IgD-negative memory B cell (primary cell): ENCODE measurements at regions not wholly inside any gene's neighbourhood (a gene's known extent, or its start where the extent isn't known, plus 50 kb on each side); places are given as distances from the start of the nearest gene placed in this dataset.
A peak's percentile ranks its signal among the peaks of the same experiment; 100 is the strongest.

ENCODE experiments used
- H3K27ac Mint-ChIP-seq, 3 donors: one replicate each; pipeline ENCODE4 v1.8.0; 2020 to 2022; ENCODE audit warnings: mild to moderate bottlenecking in 3 of 3, mixed read lengths in 3 of 3, moderate library complexity in 1 of 3
- H3K27me3 Mint-ChIP-seq: one replicate; pipeline ENCODE4 v1.8.0; 2021; ENCODE audit warnings: mixed read lengths
- H3K36me3 Mint-ChIP-seq: one replicate; pipeline ENCODE4 v1.8.0; 2020; ENCODE audit warnings: mild to moderate bottlenecking, mixed read lengths
- H3K4me1 Mint-ChIP-seq, 3 donors: one replicate each; pipeline ENCODE4 v1.8.0; 2020 to 2022; ENCODE audit warnings: mixed read lengths in 3 of 3, mild to moderate bottlenecking in 1 of 3
- H3K4me3 Mint-ChIP-seq, 4 donors: one replicate each; pipeline ENCODE4 v1.8.0; 2020 to 2022; ENCODE audit warnings: mild to moderate bottlenecking in 4 of 4, mixed read lengths in 4 of 4, moderate library complexity in 3 of 4
- H3K9me3 Mint-ChIP-seq, 3 donors: one replicate each; pipeline ENCODE4 v1.8.0; 2020 to 2021; ENCODE audit warnings: mixed read lengths in 3 of 3, mild to moderate bottlenecking in 1 of 3

DNA sequence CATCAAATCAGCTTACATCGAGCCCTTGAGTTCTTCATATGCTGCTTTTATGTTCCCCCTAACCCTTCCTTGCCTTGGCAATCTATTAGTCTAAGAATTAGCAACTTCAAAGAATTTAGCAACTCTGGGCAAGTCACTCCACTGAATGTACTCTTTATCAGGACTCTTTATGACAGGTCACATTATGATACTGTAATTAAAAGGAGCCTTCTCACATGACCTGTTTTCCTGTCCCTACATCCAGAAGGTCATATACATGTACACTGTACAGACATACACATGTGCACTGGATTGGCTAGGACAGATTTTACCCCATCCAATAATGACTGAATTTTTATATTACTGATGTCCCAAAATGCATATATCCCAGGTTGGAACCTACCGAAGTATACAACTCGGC, 463.1 kb downstream of the SHQ1 start:
- H3K27ac Mint-ChIP-seq = peak overlapping the region in 1 of 3 donors; percentile 52
- H3K4me3 Mint-ChIP-seq = no peak overlapping the region
- H3K4me1 Mint-ChIP-seq = peaks cover 50 to 53% (median 52%) of the 10 kb centered on the region in 3 donors
- no peaks in the 10 kb centered on the region for H3K9me3 Mint-ChIP-seq
- H3K27me3 Mint-ChIP-seq = no peaks in the 10 kb centered on the region
- peaks cover 5% of the 10 kb centered on the region for H3K36me3 Mint-ChIP-seq

DNA sequence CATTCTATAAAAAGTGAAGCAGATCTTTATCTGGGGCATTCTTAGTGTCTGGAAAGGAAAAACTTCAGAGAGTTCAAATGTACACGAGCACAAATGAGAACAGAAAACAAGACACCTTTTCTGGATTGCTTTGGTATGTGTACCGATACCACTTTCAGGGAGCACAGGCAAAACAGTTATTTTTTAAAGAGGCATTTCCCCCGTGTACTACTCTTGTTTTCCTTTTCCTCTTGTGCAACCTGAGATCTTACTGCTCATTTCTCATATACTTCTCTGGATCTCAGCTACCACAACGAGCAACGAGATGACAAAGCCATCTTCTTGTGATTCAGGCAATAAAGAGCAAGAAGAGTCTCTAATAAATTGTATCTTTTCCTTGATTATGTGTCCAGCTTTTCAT, 463.6 kb downstream of the SHQ1 start:
- H3K36me3 Mint-ChIP-seq = peaks cover 5% of the 10 kb centered on the region
- no peaks in the 10 kb centered on the region for H3K27me3 Mint-ChIP-seq
- H3K9me3 Mint-ChIP-seq = no peaks in the 10 kb centered on the region
- peaks cover 47 to 53% (median 48%) of the 10 kb centered on the region in 3 donors for H3K4me1 Mint-ChIP-seq
- peak overlapping the region in 1 of 3 donors; percentile 52 for H3K27ac Mint-ChIP-seq
- H3K4me3 Mint-ChIP-seq = no peak overlapping the region

DNA sequence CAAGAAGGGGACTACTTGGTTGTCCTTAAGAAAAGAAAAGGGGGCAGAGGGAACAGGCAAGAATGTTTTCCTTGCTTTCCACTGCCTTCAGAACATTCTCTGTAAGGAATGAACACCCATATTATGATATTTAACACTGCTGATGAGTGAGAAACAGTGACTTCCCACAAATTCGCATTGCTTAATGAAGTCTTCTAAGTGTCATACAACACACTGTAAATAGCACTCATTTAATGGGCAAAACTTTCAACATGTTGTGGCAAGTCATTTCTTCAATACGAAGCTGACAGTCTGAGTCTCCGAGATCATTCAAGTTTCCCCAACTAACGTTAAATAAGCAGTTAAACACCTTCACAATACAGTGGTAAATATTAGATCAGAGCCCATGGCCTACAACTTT, 464.4 kb downstream of the SHQ1 start:
- H3K27me3 Mint-ChIP-seq = no peaks in the 10 kb centered on the region
- peaks cover 44 to 49% (median 44%) of the 10 kb centered on the region in 3 donors for H3K4me1 Mint-ChIP-seq
- no peak overlapping the region for H3K4me3 Mint-ChIP-seq
- no peak overlapping the region for H3K27ac Mint-ChIP-seq
- peaks cover 5% of the 10 kb centered on the region for H3K36me3 Mint-ChIP-seq
- no peaks in the 10 kb centered on the region for H3K9me3 Mint-ChIP-seq

- Mint-ChIP-seq H3K9me3 (no peaks in the 10 kb centered on the region), H3K4me3 (no peak overlapping the region), H3K4me1 (peaks cover 39 to 44% (median 44%) of the 10 kb centered on the region in 3 donors), H3K36me3 (peaks cover 8% of the 10 kb centered on the region), H3K27me3 (no peaks in the 10 kb centered on the region), H3K27ac (peak overlapping the region in 1 of 3 donors; percentile 73)
These were observed 465.0 kb downstream of the SHQ1 start for GRCh38 chr3:72383230-72383629.

GRCh38 chr3:72382460-72382859, 465.8 kb downstream of the SHQ1 start:
- H3K9me3 Mint-ChIP-seq = no peaks in the 10 kb centered on the region
- peak overlapping the region in 1 of 4 donors; percentile 55 for H3K4me3 Mint-ChIP-seq
- no peaks in the 10 kb centered on the region for H3K27me3 Mint-ChIP-seq
- H3K27ac Mint-ChIP-seq = no peak overlapping the region
- H3K4me1 Mint-ChIP-seq = peaks cover 37 to 44% (median 40%) of the 10 kb centered on the region in 3 donors
- peaks cover 9% of the 10 kb centered on the region for H3K36me3 Mint-ChIP-seq

DNA sequence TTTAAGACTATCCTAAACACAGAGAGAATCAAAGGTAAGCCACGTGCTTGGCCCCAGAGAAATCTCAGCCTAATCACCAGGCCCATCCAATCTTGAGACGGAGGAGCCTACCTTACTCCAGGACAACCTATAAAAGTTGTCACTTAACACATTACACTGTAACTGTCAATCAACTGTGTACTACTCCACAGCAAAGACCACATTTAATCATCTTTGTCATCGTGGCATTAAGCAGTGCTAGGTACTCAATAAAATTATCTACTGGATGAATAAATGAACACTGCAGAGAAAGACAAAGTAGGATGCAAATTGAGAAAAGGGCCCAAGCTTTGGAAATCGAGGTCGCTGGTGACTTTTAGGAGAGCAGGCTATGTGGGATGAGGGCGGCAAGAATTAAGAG, 466.7 kb downstream of the SHQ1 start:
- Mint-ChIP-seq H3K27ac (peak overlapping the region in 1 of 3 donors; percentile 21), H3K36me3 (peaks cover 9% of the 10 kb centered on the region), H3K4me3 (no peak overlapping the region), H3K27me3 (no peaks in the 10 kb centered on the region), H3K9me3 (no peaks in the 10 kb centered on the region), H3K4me1 (peaks cover 35 to 44% (median 40%) of the 10 kb centered on the region in 3 donors)

DNA sequence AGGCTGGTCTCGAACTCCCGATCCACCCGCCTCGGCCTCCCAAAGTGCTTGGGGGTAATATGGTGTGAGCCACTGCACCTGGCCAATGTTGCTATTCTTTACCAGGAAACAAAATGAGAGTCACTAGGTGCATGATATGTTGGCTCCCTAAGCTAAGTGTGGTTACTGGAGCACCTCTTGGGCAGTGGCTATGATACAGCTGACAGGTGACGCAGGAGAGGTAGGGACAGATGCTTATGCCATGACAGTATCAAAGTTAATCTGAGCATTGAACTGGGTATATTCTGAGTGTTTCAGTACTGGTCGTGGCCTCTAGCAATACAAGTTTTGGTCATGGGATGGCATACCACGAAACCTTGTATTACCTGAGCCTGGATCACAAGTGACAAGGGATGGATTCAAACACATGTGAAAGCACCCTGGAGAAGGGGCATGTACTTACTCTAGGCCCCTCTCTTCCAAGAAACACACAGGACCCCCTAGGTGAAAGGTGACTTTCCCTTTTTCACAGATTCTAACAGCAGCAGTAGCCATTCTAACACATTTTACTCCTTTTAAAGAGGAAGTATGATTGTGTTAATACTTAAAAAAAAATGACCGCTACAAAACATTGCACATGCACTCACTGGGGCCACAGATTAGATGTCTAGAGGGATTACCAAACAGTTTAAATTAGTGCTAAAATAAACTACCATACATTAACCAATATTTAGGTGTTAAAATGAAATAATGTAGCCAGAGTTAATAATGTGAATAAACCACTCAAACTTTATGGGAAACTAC, 467.3 kb downstream of the SHQ1 start:
- Mint-ChIP-seq H3K9me3 (no peaks in the 10 kb centered on the region), H3K4me1 (peaks cover 31 to 38% (median 36%) of the 10 kb centered on the region in 3 donors), H3K27ac (peak overlapping the region in 1 of 3 donors; percentile 21), H3K4me3 (no peak overlapping the region), H3K27me3 (no peaks in the 10 kb centered on the region), H3K36me3 (peaks cover 9% of the 10 kb centered on the region)

- Mint-ChIP-seq H3K9me3 (no peaks in the 10 kb centered on the region), H3K4me3 (no peak overlapping the region), H3K27ac (no peak overlapping the region), H3K27me3 (no peaks in the 10 kb centered on the region), H3K4me1 (peaks cover 33 to 36% (median 35%) of the 10 kb centered on the region in 3 donors), H3K36me3 (peaks cover 9% of the 10 kb centered on the region)
These were observed 468.1 kb downstream of the SHQ1 start for GRCh38 chr3:72380193-72380592.

- Mint-ChIP-seq H3K4me3 (no peak overlapping the region), H3K9me3 (no peaks in the 10 kb centered on the region), H3K36me3 (peaks cover 9% of the 10 kb centered on the region), H3K27me3 (no peaks in the 10 kb centered on the region), H3K27ac (no peak overlapping the region), H3K4me1 (peaks cover 27 to 31% (median 30%) of the 10 kb centered on the region in 3 donors)
These were observed 468.6 kb downstream of the SHQ1 start for GRCh38 chr3:72379500-72380187.

DNA sequence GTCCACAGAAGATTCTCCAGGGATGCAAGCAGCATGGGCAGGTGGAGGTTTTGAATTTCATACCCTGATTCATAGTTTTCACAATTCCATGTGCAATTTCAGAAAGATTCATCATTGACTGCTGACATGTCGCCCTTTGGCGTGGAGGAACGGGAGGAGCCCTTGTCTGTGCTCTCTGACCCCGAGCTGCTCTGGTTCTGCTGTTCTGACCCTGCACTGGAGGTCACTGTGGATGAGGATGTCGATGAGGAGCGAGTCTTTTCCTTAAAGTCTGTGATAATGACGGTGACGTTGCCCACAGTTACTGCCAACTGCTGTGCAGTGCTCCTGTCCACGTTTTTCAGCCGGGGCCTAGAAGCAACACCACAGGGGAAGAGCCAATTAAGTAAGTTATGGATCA, 470.0 kb downstream of the SHQ1 start:
- Mint-ChIP-seq H3K4me3 (no peak overlapping the region), H3K36me3 (peaks cover 6% of the 10 kb centered on the region), H3K27me3 (no peaks in the 10 kb centered on the region), H3K27ac (peak overlapping the region in 1 of 3 donors; percentile 1), H3K9me3 (no peaks in the 10 kb centered on the region), H3K4me1 (peaks cover 18 to 25% (median 21%) of the 10 kb centered on the region in 3 donors)

DNA sequence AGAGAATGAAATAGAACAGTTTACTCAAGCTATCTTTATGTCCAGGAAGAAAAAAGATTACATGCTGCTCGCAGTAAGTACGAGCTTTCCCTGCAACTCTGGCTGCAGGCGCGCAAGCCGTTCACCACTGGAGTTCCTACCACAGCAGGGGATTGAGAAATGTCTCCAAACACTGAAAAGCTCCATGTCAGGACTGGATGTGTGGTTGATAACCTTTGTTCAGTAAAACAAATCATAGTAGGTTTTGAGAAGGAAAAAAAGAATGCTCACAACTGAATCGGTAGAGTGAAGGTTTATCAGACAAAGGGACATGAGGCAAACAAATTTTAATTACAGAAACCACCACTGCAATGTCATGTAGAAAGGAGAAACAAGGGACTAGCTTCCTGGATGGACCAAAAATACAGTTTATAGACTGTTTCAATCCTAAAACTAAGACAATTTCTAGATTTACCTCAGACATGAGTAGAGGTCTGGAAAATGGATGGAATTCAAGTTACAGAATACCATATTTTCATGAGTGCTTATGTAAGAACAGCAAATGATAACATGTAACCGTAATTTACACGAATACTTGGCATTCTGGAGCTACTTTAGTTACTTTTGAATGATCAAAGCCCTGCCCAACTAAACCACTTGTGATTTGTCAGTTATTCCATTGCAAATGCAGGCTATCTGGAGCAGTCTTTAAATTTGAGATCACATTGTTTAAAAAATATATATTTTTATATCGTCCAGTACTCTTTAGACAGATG, 471.1 kb downstream of the SHQ1 start:
- Mint-ChIP-seq H3K4me1 (peaks cover 12 to 17% (median 14%) of the 10 kb centered on the region in 3 donors), H3K4me3 (no peak overlapping the region), H3K36me3 (peaks cover 4% of the 10 kb centered on the region)

DNA sequence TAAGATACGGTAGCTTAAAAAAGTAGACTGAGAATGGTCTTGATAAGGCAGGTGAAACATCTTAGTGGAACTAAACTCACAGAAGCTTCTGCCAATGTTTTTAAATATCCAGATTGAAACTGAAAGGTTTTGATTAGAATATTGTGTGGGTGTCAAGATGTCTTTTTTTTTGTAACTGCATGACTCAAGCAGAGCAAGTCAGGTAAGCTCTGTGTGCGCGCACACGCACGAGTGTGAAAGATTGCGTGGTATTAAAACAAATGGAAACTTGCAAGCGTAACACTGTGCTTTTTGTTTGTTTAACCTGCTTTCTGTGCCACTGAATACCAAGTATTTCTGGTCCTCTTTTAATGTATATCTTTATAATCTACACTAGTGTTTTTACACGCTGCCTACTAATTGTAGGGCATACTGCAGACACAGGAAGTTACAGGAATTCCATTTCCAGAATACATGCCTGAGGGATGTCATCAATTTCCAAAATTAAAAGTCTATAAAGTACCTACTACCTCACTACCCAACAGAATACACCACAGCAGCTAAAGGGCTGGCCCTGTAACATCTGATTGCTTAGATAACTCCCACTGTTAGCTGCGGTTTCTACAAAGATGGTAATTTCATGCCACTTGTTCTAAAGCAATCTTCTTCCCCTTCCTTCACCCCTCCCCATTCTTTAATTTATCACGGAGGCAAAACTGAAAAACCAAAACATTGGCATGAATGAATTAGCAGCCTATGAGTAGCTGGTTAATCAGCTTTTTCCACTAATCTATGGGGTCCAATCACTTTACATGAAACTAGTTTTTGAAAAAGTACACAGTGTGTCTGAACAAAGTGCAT, 472.8 kb downstream of the SHQ1 start:
- Mint-ChIP-seq H3K27me3 (no peaks in the 10 kb centered on the region), H3K4me1 (peaks cover 0 to 5% (median 4%) of the 10 kb centered on the region in 3 donors), H3K9me3 (no peaks in the 10 kb centered on the region), H3K36me3 (peaks cover 4% of the 10 kb centered on the region), H3K27ac (no peak overlapping the region), H3K4me3 (peak overlapping the region in 1 of 4 donors; percentile 32)

More for the DNA sequence above, 471.1 kb downstream of the SHQ1 start:
- no peaks in the 10 kb centered on the region for H3K27me3 Mint-ChIP-seq
- no peaks in the 10 kb centered on the region for H3K9me3 Mint-ChIP-seq
- no peak overlapping the region for H3K27ac Mint-ChIP-seq

DNA sequence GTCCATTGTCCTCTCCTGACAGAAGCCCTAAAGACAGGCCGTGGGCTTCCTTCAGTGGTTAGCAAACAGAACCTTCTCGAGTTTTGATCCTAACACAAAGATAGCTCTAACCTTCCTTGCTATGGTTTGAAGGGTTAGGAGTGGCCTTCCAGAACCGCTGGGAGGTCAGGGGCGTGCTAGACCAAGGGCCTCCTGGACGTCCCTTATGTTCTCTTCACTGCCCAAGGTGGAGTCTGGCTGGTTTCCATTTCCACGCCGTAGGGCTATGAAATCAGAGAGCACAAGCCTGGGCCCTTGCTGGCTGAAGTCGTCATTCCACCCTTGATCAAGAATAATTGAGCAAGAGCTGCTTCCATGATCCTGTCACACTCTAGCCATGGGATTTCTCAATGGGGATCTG, 475.1 kb downstream of the SHQ1 start:
- Mint-ChIP-seq H3K36me3 (no peaks in the 10 kb centered on the region), H3K9me3 (no peaks in the 10 kb centered on the region), H3K27me3 (no peaks in the 10 kb centered on the region), H3K4me1 (peaks cover 0 to 4% (median 2%) of the 10 kb centered on the region in 3 donors), H3K4me3 (no peak overlapping the region), H3K27ac (no peak overlapping the region)

- H3K4me1 Mint-ChIP-seq = peaks cover 0 to 4% (median 2%) of the 10 kb centered on the region in 3 donors
- no peaks in the 10 kb centered on the region for H3K27me3 Mint-ChIP-seq
- no peaks in the 10 kb centered on the region for H3K9me3 Mint-ChIP-seq
- H3K27ac Mint-ChIP-seq = no peak overlapping the region
- no peak overlapping the region for H3K4me3 Mint-ChIP-seq
- H3K36me3 Mint-ChIP-seq = no peaks in the 10 kb centered on the region
These were observed 476.1 kb downstream of the SHQ1 start for GRCh38 chr3:72372161-72372560.
